ENCODE measurements at regions not wholly inside any gene's neighbourhood (a gene's known extent, or its start where the extent isn't known, plus 50 kb on each side); places are given as distances from the start of the nearest gene placed in this dataset.
A peak's percentile ranks its signal among the peaks of the same experiment; 100 is the strongest.

DNA sequence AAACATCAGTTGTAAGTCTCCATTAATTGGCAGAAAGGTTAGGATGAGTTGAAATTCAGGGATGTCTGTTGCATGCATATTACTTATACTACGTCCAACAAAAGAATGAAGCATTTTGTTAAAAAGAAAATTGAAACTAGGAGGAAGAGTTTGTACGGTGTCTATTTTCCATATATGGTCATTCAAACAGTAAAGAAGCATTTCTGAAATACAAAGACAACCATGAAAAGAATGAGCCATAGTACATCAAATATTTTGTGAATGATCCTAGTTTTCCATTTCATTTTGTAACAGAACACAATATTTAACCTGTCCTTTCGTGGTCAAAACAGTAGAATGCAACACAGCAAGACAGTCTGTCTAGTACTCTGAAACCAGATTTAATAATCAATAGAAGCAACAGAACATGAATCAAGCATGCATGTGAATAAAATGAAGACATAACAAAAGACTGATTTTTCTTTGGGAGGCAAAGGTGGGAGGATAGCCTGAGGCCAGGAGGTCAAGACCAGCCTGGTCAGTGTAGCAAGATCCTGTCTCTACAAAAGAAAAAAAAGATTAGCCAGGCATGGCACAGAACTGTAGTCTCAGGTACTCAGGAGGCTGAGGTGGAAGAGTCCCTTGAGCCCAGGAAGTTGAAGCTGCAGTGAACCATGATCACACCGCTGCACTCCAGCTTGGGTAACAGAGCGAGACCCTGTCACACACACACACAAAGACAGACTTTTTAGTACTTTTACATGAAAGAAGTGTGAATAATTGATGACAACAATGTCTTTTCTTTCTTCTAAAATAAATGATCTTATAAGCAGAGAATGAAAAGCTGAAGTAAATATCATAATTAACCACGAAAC is 156.0 kb downstream of the LRIG3 start:
- peak; percentile 25 for DNase-seq (ENCODE audit: low read depth)
- H3K4me3 ChIP-seq (ENCODE audit: low read depth, low read length): no peak overlapping the region
- TF ChIP-seq, protein P1, sequence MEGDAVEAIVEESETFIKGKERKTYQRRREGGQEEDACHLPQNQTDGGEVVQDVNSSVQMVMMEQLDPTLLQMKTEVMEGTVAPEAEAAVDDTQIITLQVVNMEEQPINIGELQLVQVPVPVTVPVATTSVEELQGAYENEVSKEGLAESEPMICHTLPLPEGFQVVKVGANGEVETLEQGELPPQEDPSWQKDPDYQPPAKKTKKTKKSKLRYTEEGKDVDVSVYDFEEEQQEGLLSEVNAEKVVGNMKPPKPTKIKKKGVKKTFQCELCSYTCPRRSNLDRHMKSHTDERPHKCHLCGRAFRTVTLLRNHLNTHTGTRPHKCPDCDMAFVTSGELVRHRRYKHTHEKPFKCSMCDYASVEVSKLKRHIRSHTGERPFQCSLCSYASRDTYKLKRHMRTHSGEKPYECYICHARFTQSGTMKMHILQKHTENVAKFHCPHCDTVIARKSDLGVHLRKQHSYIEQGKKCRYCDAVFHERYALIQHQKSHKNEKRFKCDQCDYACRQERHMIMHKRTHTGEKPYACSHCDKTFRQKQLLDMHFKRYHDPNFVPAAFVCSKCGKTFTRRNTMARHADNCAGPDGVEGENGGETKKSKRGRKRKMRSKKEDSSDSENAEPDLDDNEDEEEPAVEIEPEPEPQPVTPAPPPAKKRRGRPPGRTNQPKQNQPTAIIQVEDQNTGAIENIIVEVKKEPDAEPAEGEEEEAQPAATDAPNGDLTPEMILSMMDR (IDR thresholded peaks at IDR 0.05; ENCODE audit: insufficient read depth, low read depth, low read length, missing control alignments): no peak

DNA sequence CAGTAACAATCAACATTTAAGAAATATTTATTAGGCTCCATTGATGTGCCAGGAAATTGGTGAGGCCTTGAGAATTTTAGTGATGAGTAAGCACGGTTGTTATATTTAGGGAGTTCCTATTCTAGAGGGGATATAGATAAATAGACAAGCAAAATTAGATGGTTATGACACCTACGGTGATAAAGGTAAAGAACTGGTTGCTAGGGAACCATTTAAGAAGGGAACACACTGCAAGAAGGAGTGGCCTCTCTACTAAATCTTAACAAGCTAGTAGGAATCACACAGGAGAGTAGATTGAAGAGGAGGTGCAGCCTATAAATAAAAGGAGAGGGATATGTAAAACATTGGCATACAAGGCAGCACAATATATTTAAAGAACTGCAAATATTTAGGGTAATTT is 155.2 kb downstream of the LRIG3 start:
- no peak for DNase-seq (ENCODE audit: low read depth)
- TF ChIP-seq, protein P1 (IDR thresholded peaks at IDR 0.05; ENCODE audit: insufficient read depth, low read depth, low read length, missing control alignments): no peak
- no peak overlapping the region for H3K4me3 ChIP-seq (ENCODE audit: low read depth, low read length)

DNA sequence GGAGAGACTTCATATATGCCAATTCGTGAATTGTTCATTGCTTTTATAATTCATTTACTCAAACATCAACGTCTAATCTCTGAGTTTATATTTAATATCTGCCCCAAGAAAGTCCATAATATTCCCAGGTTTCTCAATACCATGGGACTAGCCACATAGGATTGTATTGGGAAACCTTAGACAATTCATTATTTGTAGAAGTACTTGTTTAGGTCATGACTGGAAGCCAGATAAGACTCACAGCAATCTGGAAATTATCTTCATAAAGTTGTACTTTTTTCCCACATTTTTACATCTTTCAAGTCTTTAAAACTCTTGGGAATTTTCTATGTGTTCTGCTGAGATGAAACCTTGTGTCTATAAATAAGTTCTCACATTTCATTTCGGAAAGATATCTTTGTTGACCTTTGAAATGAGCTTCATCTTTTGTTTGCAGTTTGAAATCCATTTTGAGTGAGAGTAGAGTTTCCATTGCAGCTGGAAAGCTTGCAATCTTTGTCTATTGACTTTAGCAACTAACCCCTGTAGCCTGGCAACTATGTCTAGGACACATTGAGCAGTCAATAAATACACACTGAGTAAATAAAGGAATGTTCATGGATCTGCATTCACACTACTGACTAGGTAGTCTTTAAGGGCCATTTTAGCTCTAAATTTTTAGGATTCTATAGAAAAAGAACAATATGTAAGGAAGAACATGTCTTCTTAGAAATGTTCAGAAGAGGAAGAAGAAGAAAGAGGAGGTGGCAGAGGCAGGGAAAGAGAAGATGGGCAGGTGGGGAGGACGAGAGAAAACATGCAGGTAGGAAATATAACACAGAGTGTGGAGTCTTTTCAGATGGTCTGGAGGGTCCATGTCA is 154.4 kb downstream of the LRIG3 start:
- no peak for DNase-seq (ENCODE audit: low read depth)
- TF ChIP-seq, protein P1 (IDR thresholded peaks at IDR 0.05; ENCODE audit: insufficient read depth, low read depth, low read length, missing control alignments): no peak
- H3K4me3 ChIP-seq (ENCODE audit: low read depth, low read length): no peak overlapping the region

DNA sequence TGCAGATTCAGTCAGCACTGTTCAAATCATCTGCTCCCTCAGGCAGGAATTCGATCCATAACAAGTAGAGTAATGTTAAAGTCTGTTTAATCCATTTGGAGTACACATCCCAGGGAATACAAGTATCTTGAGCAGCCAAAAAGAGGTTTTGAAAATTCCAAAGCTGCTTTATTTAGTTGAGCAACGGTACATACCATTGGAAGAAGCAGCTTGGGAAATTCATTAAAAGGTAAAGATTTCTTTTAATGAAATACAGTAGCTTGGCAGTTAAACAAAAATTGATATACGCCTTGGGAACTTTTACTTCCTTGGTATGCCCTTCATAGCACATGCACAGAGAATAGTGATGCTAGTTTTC is 153.8 kb downstream of the LRIG3 start:
- DNase-seq (ENCODE audit: low read depth): no peak
- H3K4me3 ChIP-seq (ENCODE audit: low read depth, low read length): no peak overlapping the region
- TF ChIP-seq, protein P1 (IDR thresholded peaks at IDR 0.05; ENCODE audit: insufficient read depth, low read depth, low read length, missing control alignments): no peak

DNA sequence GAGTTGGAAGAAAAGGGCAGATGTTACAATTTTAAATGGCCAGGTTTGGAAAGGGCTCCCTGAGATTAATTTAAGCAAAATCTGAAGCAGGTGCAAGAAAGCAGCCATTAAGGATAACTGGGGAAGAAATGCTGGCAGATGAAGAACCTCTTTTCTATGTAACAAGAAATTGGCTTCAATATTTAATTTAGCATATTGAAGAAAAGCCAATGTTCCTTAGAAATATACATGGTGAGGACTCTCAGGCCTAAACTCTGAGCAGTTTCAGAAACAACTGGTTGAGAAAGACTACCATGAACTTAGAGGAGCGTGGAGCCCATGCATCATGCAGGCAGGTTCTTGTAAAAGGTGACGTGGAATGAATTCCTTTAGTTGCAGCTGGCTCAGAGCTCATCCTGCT is 152.8 kb downstream of the LRIG3 start:
- no peak for DNase-seq (ENCODE audit: low read depth)
- no peak overlapping the region for H3K4me3 ChIP-seq (ENCODE audit: low read depth, low read length)
- TF ChIP-seq, protein P1 (IDR thresholded peaks at IDR 0.05; ENCODE audit: insufficient read depth, low read depth, low read length, missing control alignments): no peak

DNA sequence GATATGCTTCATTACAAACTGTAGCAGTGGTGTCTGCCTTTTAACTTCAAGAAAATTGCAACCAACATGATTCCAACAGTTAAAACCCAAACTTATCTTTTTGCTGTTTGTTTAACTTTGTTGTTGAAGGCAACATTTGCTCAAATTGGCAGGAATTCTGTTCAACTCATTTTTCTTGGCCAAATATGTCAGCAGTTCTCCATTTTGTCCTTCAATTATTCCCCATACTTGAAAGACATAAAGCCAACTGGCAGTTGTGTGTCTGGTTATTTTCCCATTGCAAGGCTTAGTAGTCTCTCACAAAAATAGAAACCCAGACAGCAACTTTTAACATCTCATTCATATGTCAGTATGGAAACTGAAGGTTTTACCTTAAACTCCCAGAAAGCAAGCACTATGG is 146.3 kb downstream of the LRIG3 start:
- H3K4me3 ChIP-seq (ENCODE audit: low read depth, low read length): no peak overlapping the region
- TF ChIP-seq, protein P1 (IDR thresholded peaks at IDR 0.05; ENCODE audit: insufficient read depth, low read depth, low read length, missing control alignments): no peak
- no peak for DNase-seq (ENCODE audit: low read depth)

Measured in GM12865 (cell line).